DMS53 treated with DMSO at 0.1 percent for 48 hours (cell line): ENCODE measurements at regions not wholly inside any gene's neighbourhood (a gene's known extent, or its start where the extent isn't known, plus 50 kb on each side); places are given as distances from the start of the nearest gene placed in this dataset.

Experiments used
- DNase-seq: peaks from one replicate; lab custom pipeline; 2025; ENCODE audit not compliant: unreplicated experiment; lab: John Stamatoyannopoulos, UW

GRCh38 chr12:34289431-34290380 is 267.4 kb downstream of the ALG10 start:
- no peak for DNase-seq

GRCh38 chr12:34290381-34290995 is 268.2 kb downstream of the ALG10 start:
- no peak for DNase-seq

DNA sequence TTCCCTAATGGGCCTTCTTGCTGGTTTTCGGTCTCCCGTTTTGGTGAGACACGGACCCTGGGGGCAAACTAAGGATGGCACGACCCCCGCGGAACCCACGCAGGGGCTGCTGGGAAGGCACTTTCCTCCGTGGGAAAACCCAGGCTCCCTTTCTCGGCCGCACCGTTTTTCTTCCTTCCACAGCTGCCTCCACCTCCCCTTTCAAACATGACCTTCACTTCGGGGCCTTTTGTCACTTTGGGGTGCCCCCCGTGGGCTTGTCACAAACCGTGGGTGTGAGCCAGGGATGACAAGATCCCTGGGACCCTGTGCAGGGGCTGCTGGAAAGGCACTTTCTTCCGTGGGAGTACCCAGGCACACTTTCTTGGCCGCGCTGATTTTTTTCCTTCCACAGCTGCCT is 268.7 kb downstream of the ALG10 start:
- no peak for DNase-seq

GRCh38 chr12:34291426-34291901 is 269.2 kb downstream of the ALG10 start:
- DNase-seq = no peak

DNA sequence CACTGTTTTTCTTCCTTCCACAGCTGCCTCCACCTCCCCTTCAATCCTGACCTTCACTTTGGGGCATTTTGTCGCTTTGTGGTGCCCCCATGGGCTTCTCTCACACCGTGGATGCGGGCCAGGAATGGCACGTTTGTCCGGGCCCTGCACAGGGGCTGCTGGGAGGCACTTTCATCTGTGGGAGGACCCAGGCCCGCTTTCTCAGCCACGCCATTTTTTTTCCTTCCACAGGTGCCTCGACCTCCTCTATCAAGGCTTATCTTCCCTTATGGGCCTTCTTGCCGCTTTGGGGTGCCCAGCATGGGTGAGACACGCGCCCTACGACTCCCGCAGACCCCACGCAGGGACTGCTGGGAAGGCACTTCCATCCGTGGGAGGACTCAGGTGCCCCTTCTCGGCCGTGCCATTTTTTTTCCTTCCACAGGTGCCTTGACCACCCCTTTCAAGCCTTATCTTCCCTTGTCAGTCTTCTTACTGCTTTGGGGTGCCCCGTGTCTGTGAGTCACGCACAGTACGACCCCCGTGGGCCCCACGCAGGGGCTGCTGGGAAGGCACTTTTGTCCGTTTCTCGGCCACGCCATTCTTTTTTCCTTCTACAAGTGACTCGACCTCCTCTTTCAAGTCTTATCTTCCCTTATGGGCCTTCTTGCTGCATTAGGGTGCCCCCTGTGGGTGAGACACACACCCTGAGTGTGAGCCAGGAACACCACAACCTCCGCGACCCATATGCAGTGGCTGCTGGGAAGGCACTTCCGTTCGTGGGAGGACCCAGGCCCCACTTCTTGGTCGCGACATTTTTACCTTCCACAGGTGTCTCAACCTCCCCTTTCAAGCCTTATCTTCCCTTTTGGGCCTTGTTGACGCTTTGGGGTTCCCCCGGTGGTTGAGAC is 270.7 kb downstream of the ALG10 start:
- DNase-seq = no peak

DNA sequence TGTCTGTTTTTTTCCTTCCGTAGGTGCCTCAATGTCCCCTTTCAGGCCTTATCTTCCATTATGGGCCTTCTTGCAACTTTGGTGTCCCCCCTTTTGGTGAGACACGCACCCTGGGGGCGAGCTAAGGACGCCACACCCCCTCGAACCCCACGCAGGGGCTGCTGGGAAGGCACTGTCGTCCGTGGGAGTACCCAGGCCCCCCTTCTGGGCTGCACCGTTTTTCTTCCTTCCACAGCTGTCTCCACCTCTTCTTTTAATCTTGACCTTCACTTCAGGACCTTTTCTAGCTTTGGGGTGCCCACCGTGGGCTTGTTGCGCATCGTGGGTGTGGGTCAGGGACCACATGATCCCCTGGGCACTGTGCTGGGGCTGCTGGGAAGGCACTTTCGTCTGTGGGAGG is 271.8 kb downstream of the ALG10 start:
- DNase-seq = no peak

DNA sequence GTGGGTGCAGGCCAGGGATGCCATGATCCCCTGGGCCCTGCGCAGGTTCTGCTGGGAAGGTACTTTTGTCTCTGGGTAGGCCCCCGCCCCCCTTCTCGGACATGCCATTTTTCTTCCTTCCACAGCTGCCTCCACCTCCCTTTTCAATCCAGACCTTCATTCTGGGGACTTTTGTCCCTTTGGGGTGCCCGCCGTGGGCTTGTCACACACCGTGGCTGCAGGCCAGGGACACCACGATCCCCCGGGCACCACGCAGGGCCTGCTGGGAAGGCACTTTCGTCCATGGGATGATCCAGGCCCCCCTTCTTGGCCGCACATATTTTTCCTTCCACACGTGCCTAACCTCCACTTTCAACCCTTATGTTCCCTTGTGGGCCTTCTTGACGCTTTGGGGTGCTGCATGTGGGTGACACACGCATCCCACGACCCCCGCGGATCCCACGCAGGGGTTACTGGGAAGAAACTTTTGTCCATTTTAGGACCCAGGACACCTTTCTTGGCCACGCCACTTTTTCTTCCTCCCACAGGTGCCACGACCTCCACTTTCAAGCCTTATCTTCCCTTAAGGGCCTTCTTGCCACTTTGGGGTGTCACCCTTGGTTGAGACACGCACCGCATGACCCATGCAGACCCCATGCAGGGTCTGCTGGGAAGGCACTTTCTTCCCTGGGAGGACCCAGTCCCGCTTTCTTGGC is 272.5 kb downstream of the ALG10 start:
- DNase-seq = no peak

DNA sequence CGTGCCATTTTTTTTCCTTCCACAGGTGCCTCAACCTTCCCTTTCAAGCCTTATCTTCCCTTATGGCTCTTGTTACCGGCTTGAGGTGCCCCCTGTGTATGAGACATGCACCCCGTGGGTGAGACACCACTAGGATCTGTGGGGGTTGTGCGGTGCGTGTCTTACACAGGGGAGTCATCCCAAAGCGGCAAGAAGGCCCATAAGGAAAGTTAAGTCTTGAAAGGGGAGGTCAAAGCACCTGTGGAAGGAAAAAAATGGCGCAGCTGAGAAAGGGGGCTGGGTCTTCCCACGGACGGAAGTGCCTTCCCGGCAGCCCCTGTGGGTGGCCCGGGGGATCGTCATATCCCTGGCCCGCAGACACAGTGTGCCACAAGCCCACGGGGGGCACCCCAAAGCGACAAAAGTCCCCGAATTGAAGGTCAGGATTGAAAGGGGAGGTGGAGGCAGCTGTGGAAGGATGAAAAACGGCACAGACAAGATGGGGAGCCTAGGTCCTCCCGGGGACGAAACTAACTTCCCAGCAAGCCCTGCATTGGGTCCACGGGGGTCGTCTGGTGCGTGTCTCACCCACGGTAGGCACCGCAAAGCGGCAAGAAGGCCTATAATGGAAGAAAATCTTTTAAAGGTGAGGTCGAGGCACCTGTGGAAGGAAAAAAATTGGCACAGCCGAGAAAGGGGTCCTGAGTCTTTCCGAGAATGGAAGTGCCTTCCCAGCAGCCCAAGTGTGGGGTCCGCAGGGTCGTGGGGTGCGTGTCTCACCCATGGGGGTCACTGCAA is 273.3 kb downstream of the ALG10 start:
- DNase-seq = no peak

GRCh38 chr12:34296143-34297041 is 274.1 kb downstream of the ALG10 start:
- DNase-seq = no peak

DNA sequence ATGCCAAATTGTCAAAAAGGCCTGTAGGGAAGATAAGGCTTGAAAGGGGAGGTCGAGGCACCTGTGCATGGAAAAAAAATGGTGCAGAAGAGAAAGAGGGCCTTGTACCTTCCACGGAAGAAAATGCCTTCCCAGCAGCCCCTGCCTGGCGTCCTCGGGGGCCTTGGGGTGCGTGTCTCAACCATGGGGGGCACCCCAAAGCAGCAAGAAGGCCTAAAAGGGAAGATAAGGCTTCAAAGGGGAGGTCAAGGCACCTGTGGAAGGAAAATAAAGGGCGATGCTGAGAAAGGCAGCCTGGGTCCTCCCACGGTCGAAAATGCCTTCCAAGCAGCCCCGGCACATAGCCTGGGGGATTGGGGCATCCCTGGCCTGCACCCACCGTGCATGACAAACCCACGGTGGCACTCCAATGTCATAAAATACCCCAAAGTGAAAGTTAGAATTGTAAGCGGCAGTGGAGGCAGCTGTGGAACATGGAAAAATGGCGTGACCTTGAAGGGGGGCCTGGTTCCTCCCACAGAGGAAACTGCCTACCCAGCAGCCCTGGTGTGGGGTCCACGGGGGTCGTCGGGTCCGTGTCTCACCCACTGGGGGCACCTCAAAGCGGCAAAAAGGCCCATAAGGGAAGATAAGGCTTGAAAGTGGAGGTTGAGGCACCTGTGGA is 275.0 kb downstream of the ALG10 start:
- DNase-seq = no peak

- no peak for DNase-seq
Observed at GRCh38 chr12:34297790-34298164, 275.5 kb downstream of the ALG10 start.

GRCh38 chr12:34298176-34298970 is 276.1 kb downstream of the ALG10 start:
- DNase-seq = no peak

GRCh38 chr12:34298971-34299801 is 276.9 kb downstream of the ALG10 start:
- DNase-seq = no peak

GRCh38 chr12:34299802-34300193 is 277.5 kb downstream of the ALG10 start:
- no peak for DNase-seq

GRCh38 chr12:34300376-34301250 is 278.3 kb downstream of the ALG10 start:
- DNase-seq = no peak
